Kidney epithelial cell (primary cell): ENCODE measurements at regions not wholly inside any gene's neighbourhood (a gene's known extent, or its start where the extent isn't known, plus 50 kb on each side); places are given as distances from the start of the nearest gene placed in this dataset.

Experiments used
- DNase-seq: peaks from one replicate; pipeline ENCODE4 v3.0.0-alpha.2; 2010; ENCODE audit warnings: low read depth
- H3K27me3 ChIP-seq: 2 replicates; pipeline ENCODE4 v1.6.0; 2011; ENCODE audit warnings: low read length; ENCODE audit not compliant: control insufficient read depth, insufficient read depth
- H3K36me3 ChIP-seq: 2 replicates; pipeline ENCODE4 v1.5.1; 2011; ENCODE audit warnings: low read length; ENCODE audit not compliant: control insufficient read depth, insufficient read depth
- H3K4me3 ChIP-seq: 2 replicates; pipeline ENCODE4 v1.5.1; 2011; ENCODE audit warnings: low read depth, mild to moderate bottlenecking, control low read depth, low read length
- CTCF ChIP-seq: IDR thresholded peaks from 2 replicates; pipeline ENCODE4 v1.5.1; 2011; ENCODE audit warnings: mild to moderate bottlenecking, moderate library complexity, low read length, control low read depth, inconsistent platforms; ENCODE audit not compliant: insufficient read depth, poor library complexity, severe bottlenecking

- DNase-seq, result peak; percentile 73
- TF ChIP-seq CTCF, result no peak
- no peak overlapping the region for H3K4me3 ChIP-seq
- H3K27me3 ChIP-seq, result no peaks in the 10 kb centered on the region
- H3K36me3 ChIP-seq, result no peaks in the 10 kb centered on the region
Measured at GRCh38 chr5:111948092-111948841, 191.3 kb upstream of the NREP start.

- no peak for TF ChIP-seq CTCF
- Histone ChIP-seq H3K27me3 (no peaks in the 10 kb centered on the region), H3K36me3 (no peaks in the 10 kb centered on the region), H3K4me3 (no peak overlapping the region)
- no peak for DNase-seq
Measured at GRCh38 chr5:111946556-111946955, 189.6 kb upstream of the NREP start.

GRCh38 chr5:111945535-111945934 is 188.5 kb upstream of the NREP start:
- DNase-seq, result no peak
- H3K27me3 ChIP-seq, result no peaks in the 10 kb centered on the region
- H3K4me3 ChIP-seq, result no peak overlapping the region
- TF ChIP-seq CTCF, result no peak
- H3K36me3 ChIP-seq, result no peaks in the 10 kb centered on the region

- TF ChIP-seq CTCF, result no peak
- DNase-seq, result no peak
- Histone ChIP-seq H3K27me3 (no peaks in the 10 kb centered on the region), H3K4me3 (no peak overlapping the region), H3K36me3 (no peaks in the 10 kb centered on the region)
Measured at GRCh38 chr5:111942661-111943401, 185.8 kb upstream of the NREP start.

GRCh38 chr5:111942201-111942600 is 185.2 kb upstream of the NREP start:
- Histone ChIP-seq H3K4me3 (no peak overlapping the region), H3K27me3 (no peaks in the 10 kb centered on the region), H3K36me3 (no peaks in the 10 kb centered on the region)
- no peak for TF ChIP-seq CTCF
- DNase-seq, result no peak
